CD14-positive monocyte (primary cell): ENCODE measurements at regions not wholly inside any gene's neighbourhood (a gene's known extent, or its start where the extent isn't known, plus 50 kb on each side); places are given as distances from the start of the nearest gene placed in this dataset.

ENCODE experiments used
- DNase-seq, 3 donors: peaks; one replicate each; pipeline ENCODE4 v3.0.0-alpha.2; 2011 to 2022
- H2AFZ ChIP-seq: 2 replicates; pipeline ENCODE4 v1.6.0; 2012; ENCODE audit warnings: mild to moderate bottlenecking, low read depth, low read length, inconsistent platforms; ENCODE audit not compliant: insufficient read depth, poor library complexity, severe bottlenecking
- H3K27ac ChIP-seq, 2 donors: 1 replicate in 1 of 2; 2 replicates in 1 of 2; pipeline ENCODE4 v1.5.1; 2012 to 2013; ENCODE audit warnings: low read length in 2 of 2, control low read depth in 1 of 2, inconsistent platforms in 1 of 2, low read depth in 1 of 2, mild to moderate bottlenecking in 1 of 2
- H3K27me3 ChIP-seq, 2 donors: one replicate each; pipeline versions ENCODE4 v1.6.0 to v1.6.1; 2011 to 2013; ENCODE audit warnings: low read length in 2 of 2; ENCODE audit not compliant: control insufficient read depth in 2 of 2, insufficient read depth in 2 of 2
- H3K36me3 ChIP-seq, 2 donors: replicated peaks in 1 of 2; 1 replicate in 1 of 2; 2 replicates in 1 of 2; pipeline versions ENCODE4 v1.5.1 to v1.6.1; 2012 to 2013; ENCODE audit warnings: low read length in 2 of 2, control low read depth in 1 of 2, inconsistent platforms in 1 of 2, mild to moderate bottlenecking in 1 of 2; ENCODE audit not compliant: insufficient read depth in 2 of 2, control insufficient read depth in 1 of 2
- H3K4me1 ChIP-seq, 2 donors: 1 replicate in 1 of 2; 2 replicates in 1 of 2; pipeline versions ENCODE4 v1.5.1 to v1.6.1; 2012 to 2013; ENCODE audit warnings: low read length in 2 of 2, control low read depth in 1 of 2, inconsistent platforms in 1 of 2, mild to moderate bottlenecking in 1 of 2, moderate library complexity in 1 of 2; ENCODE audit not compliant: insufficient read depth in 2 of 2, control insufficient read depth in 1 of 2
- H3K4me2 ChIP-seq: replicated peaks from 2 replicates; pipeline ENCODE3; 2012; ENCODE audit warnings: low read length, moderate library complexity, mild to moderate bottlenecking; ENCODE audit not compliant: poor library complexity, severe bottlenecking; ENCODE audit errors: extremely low read depth
- H3K4me3 ChIP-seq, 3 experiments: fragments of 200-600 bp in 1 of 3; sonication (generic) in 1 of 3; replicated peaks in 1 of 3; 1 replicate in 2 of 3; 2 replicates in 1 of 3; pipeline ENCODE4 v1.5.1; 2011 to 2013; ENCODE audit warnings: low read length in 3 of 3, mild to moderate bottlenecking in 3 of 3, control low read depth in 2 of 3, low read depth in 2 of 3, inconsistent platforms in 1 of 3, moderate library complexity in 1 of 3
- H3K79me2 ChIP-seq: 2 replicates; pipeline ENCODE4 v1.6.0; 2012; ENCODE audit warnings: mild to moderate bottlenecking, control low read depth, inconsistent platforms, low read length, moderate library complexity; ENCODE audit not compliant: insufficient read depth
- H3K9ac ChIP-seq: 2 replicates; pipeline ENCODE4 v1.6.0; 2017; ENCODE audit warnings: low read length, mild to moderate bottlenecking; ENCODE audit not compliant: insufficient read depth, poor library complexity, severe bottlenecking
- H3K9me3 ChIP-seq, 2 donors: replicated peaks in 1 of 2; 1 replicate in 1 of 2; 2 replicates in 1 of 2; pipeline versions ENCODE4 v1.5.1 to v1.6.1; 2012 to 2013; ENCODE audit warnings: low read length in 2 of 2, control low read depth in 1 of 2; ENCODE audit not compliant: control insufficient read depth in 1 of 2, insufficient read depth in 1 of 2
- H4K20me1 ChIP-seq: 2 replicates; pipeline ENCODE4 v1.6.0; 2012; ENCODE audit warnings: mild to moderate bottlenecking, low read length, control low read depth, moderate library complexity; ENCODE audit not compliant: insufficient read depth
- H3K27ac Mint-ChIP-seq, 7 donors: one replicate each; pipeline ENCODE4 v1.8.0; 2020; ENCODE audit warnings: mild to moderate bottlenecking in 7 of 7, mixed read lengths in 7 of 7, moderate library complexity in 6 of 7, inconsistent platforms in 2 of 7
- H3K27me3 Mint-ChIP-seq, 3 donors: one replicate each; pipeline ENCODE4 v1.8.0; 2021 to 2022; ENCODE audit warnings: low read depth in 3 of 3, mild to moderate bottlenecking in 3 of 3, mixed read lengths in 3 of 3, moderate library complexity in 3 of 3, inconsistent platforms in 1 of 3
- H3K36me3 Mint-ChIP-seq, 2 donors: one replicate each; pipeline ENCODE4 v1.8.0; 2020; ENCODE audit warnings: mixed read lengths in 2 of 2, inconsistent platforms in 1 of 2, mild to moderate bottlenecking in 1 of 2
- H3K4me1 Mint-ChIP-seq: one replicate; pipeline ENCODE4 v1.8.0; 2020; ENCODE audit warnings: mild to moderate bottlenecking, mixed read lengths
- H3K4me3 Mint-ChIP-seq, 2 donors: one replicate each; pipeline ENCODE4 v1.8.0; 2020; ENCODE audit warnings: mild to moderate bottlenecking in 2 of 2, mixed read lengths in 2 of 2, moderate library complexity in 1 of 2
- H3K9me3 Mint-ChIP-seq, 7 donors: one replicate each; pipeline ENCODE4 v1.8.0; 2020 to 2022; ENCODE audit warnings: mixed read lengths in 7 of 7, mild to moderate bottlenecking in 6 of 7, moderate library complexity in 6 of 7, inconsistent platforms in 2 of 7
- CTCF ChIP-seq: fragments of 200-600 bp; IDR thresholded peaks from one replicate; pipeline ENCODE4 v1.8.0; 2022; ENCODE audit warnings: antibody characterized with exemption, mild to moderate bottlenecking
- WGBS: methylation state at CpG from one replicate; pipeline ENCODE4 v1.1.5; 2013; ENCODE audit warnings: missing lambda C conversion rate; ENCODE audit not compliant: insufficient coverage; 5-methylcytosine and 5-hydroxymethylcytosine counted together
- intact Hi-C, 2 donors: fragments of 100-400 bp; cut with micrococcal nuclease; formaldehyde crosslinking; loops; one replicate each; pipeline versions ENCODE4 v1.15.0 to v1.15.1; 2023

DNA sequence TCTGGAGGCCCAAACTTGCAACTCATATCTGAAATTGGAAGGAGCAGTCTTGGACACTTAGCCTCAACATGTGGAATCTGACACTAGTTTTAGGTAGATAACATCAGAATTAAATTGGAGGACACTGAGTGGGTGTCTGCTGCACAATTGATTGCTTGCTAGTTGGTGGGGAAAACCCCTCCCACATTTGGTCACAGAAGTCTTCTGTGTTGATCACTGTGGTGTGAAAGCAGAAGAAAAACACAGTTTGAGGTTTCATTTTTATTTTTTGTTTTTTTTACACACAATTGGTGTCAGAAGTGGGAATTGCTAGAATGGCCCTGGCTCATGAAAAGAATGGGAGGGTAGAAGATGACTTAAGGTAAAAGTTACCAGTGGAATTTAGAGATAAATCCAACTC lies 78.0 kb upstream of the CD163 start:
- H3K4me3 Mint-ChIP-seq: no peak overlapping the region
- Histone ChIP-seq H3K9ac (no peak overlapping the region), H3K4me1 (no peaks in the 10 kb centered on the region), H3K9me3 (peaks cover 13 to 18% of the 10 kb centered on the region in 2 donors), H3K79me2 (no peaks in the 10 kb centered on the region), H3K27me3 (no peaks in the 10 kb centered on the region), H3K4me2 (no peak overlapping the region), H4K20me1 (no peaks in the 10 kb centered on the region), H2AFZ (no peak overlapping the region), H3K27ac (no peak overlapping the region), H3K4me3 (no peak overlapping the region), H3K36me3 (no peaks in the 10 kb centered on the region)
- peaks cover 3% of the 10 kb centered on the region for H3K4me1 Mint-ChIP-seq
- no peak for TF ChIP-seq CTCF
- intact Hi-C loops: no loop called here
- no peak overlapping the region for H3K27ac Mint-ChIP-seq
- peaks cover 0 to 2% of the 10 kb centered on the region in 2 donors for H3K36me3 Mint-ChIP-seq
- peaks cover 9 to 30% (median 21%) of the 10 kb centered on the region in 7 donors for H3K9me3 Mint-ChIP-seq
- H3K27me3 Mint-ChIP-seq: no peaks in the 10 kb centered on the region
- no peak for DNase-seq

DNA sequence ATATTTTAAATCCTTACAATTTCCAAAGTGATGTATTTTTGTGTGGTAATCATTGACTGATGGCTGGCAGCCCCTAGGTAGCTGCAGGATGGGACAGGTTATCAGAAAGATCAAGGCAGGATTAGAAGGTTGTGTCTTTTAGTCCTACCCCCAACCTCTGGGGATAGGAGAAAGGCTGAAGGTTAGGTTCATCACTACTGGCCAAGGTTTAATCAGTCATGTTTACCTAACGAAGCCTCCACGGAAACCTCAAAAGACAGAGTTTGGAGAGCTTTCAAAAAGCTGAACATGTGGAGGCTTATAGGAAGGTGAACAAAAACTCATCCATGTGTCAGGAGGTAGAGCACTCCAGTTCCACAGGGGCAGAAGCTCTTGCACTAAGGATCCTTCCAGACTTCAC lies 77.5 kb upstream of the CD163 start:
- intact Hi-C loops: no loop called here
- peaks cover 9 to 32% (median 21%) of the 10 kb centered on the region in 7 donors for H3K9me3 Mint-ChIP-seq
- no peaks in the 10 kb centered on the region for H3K36me3 ChIP-seq

More for the DNA sequence above, 77.5 kb upstream of the CD163 start:
- Mint-ChIP-seq H3K36me3 (peaks cover 0 to 2% of the 10 kb centered on the region in 2 donors), H3K27ac (no peak overlapping the region), H3K4me3 (no peak overlapping the region), H3K27me3 (no peaks in the 10 kb centered on the region), H3K4me1 (peaks cover 3% of the 10 kb centered on the region)
- no peak overlapping the region for H3K9ac ChIP-seq
- 50% methylated on average over 2 of the region's 2 CpGs for WGBS
- DNase-seq: no peak
- no peaks in the 10 kb centered on the region for H3K4me1 ChIP-seq
- no peaks in the 10 kb centered on the region for H4K20me1 ChIP-seq
- no peak overlapping the region for H3K4me3 ChIP-seq
- no peaks in the 10 kb centered on the region for H3K79me2 ChIP-seq
- H3K27me3 ChIP-seq: no peaks in the 10 kb centered on the region
- no peak for TF ChIP-seq CTCF
- H3K4me2 ChIP-seq: no peak overlapping the region
- peaks cover 13 to 18% of the 10 kb centered on the region in 2 donors for H3K9me3 ChIP-seq
- no peak overlapping the region for H2AFZ ChIP-seq
- no peak overlapping the region for H3K27ac ChIP-seq
